ENCODE measurements at regions not wholly inside any gene's neighbourhood (a gene's known extent, or its start where the extent isn't known, plus 50 kb on each side); places are given as distances from the start of the nearest gene placed in this dataset.

DNA sequence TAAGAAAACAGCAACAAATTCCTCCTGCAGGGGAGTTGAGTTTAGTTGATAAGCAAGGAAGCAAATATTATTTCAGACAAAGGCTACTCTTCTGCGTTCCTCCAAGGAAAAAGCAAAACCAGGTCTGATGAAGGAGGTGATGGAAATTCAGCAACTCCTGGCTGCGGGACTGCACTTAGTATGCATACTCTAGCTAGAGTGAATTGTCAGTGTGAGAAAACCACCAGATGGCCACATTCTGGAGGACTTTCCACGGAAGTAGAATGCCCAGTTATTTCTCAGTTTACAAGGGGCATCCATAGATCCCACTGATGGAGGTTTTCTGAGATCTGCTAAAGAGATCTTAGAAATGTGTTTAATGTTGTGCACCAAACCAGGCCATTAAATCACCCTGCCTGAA lies 338.6 kb upstream of the PUDP start:
- TF ChIP-seq, protein P1, sequence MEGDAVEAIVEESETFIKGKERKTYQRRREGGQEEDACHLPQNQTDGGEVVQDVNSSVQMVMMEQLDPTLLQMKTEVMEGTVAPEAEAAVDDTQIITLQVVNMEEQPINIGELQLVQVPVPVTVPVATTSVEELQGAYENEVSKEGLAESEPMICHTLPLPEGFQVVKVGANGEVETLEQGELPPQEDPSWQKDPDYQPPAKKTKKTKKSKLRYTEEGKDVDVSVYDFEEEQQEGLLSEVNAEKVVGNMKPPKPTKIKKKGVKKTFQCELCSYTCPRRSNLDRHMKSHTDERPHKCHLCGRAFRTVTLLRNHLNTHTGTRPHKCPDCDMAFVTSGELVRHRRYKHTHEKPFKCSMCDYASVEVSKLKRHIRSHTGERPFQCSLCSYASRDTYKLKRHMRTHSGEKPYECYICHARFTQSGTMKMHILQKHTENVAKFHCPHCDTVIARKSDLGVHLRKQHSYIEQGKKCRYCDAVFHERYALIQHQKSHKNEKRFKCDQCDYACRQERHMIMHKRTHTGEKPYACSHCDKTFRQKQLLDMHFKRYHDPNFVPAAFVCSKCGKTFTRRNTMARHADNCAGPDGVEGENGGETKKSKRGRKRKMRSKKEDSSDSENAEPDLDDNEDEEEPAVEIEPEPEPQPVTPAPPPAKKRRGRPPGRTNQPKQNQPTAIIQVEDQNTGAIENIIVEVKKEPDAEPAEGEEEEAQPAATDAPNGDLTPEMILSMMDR (IDR thresholded peaks at IDR 0.05; ENCODE audit: low read depth, low read length, poor library complexity, severe bottlenecking): no peak
- TF ChIP-seq EZH2phosphoT487 (IDR thresholded peaks at IDR 0.05; ENCODE audit: borderline replicate concordance, low read length): no peak

All from DOHH2 (cell line).